ENCODE measurements at regions not wholly inside any gene's neighbourhood (a gene's known extent, or its start where the extent isn't known, plus 50 kb on each side); places are given as distances from the start of the nearest gene placed in this dataset.
"Not testable (repeated sequence)": the region's sequence is repeated elsewhere in the genome, so short reads cannot be mapped to it uniquely, and the experiment has no call there.

DNA sequence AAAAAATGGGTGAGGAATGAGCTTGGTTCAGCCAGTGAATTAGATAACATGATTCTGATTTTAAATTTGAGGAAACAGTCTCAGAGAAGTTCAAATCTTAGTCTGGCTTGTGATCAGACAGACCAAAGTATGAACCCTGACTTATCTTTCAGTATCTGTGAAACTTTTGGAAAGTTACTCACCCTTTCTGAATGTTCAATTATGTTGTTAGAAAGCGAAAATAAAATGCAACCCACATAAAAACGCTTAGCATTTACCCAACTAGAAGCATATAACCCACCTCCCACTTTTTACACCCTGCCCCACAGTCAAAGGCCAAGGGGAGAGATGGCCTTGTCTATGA lies 319.7 kb downstream of the SPATA31A1 start:
- DNase-seq: not testable (repeated sequence)

GRCh38 chr9:39678534-39679263 lies 323.2 kb downstream of the SPATA31A1 start:
- DNase-seq: not testable (repeated sequence)

DNA sequence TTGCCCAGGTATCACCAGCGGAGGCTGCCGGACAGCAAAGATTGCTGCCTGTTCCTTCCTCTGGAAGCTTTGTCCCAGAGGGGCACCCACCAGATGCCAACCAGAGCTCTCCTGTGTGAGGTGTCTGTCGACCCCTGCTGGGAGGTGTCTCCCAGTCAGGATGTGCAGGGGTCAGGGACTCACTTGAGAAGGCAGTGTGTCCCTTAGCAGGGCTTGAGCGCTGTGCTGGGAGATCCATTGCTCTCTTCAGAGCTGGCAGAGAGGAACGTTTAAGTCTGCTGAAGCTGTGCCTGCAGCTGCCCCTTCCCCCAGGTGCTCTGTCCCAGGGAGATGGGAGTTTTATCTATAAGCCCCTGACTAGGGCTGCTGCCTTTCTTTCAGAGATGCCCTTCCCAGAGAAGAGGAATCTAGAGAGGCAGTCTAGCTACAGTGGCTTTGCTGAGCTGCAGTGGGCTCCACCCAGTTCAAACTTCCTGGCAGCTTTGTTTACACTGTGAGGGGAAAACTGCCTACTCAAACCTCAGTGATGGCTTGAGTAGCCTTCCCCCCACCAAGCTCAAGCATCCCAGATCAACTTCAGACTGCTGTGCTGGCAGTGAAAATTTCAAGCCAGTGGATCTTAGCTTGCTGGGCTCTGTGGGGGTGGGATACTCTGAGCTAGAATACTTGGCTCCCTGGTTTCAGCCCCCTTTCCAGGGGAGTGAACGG lies 325.4 kb downstream of the SPATA31A1 start:
- DNase-seq: not testable (repeated sequence)

DNA sequence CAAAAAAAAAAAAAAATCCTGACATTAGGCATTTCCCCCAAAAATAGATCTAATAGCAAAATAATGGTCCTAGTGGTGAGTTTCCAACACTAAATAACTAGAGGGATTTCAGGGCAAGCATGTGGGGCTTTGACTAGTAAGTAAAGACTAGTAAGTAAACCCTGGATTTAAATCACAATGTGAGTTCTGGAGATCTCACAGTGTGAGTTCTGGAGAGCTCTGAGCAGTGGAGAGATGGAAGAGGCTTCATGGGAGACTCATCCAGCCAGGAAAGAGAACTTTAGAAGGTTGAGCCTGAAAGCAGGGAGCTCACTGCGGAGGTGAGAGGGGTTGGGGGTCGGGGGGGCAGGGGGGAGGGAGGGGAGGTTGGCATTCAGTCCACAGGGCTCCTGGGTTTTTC lies 373.4 kb downstream of the SPATA31A1 start:
- not testable (repeated sequence) for DNase-seq

DNA sequence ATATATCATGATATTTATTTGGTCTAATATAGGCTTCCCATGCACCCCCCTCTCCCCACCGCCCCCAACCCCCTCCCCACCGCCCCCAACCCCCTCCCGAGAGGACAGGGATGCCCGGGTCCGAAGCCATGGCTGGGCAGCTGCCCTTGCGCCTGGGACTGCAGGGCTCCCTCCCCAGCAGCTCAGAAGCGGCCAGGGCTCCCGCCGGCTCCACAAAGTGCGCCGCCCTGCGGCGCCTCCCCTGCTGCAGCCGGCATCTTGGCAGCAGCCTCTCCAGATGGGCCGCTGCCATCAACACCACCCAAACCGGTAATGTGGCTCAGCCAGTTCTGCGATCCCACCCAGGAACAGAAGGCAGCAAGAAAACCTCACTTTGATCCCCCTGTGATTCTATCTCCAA lies 389.4 kb downstream of the SPATA31A1 start:
- not testable (repeated sequence) for DNase-seq

- DNase-seq: not testable (repeated sequence)
Observed at GRCh38 chr9:39775570-39775969, 420.1 kb downstream of the SPATA31A1 start.

GRCh38 chr9:39791356-39791755 lies 435.9 kb downstream of the SPATA31A1 start:
- not testable (repeated sequence) for DNase-seq

DNA sequence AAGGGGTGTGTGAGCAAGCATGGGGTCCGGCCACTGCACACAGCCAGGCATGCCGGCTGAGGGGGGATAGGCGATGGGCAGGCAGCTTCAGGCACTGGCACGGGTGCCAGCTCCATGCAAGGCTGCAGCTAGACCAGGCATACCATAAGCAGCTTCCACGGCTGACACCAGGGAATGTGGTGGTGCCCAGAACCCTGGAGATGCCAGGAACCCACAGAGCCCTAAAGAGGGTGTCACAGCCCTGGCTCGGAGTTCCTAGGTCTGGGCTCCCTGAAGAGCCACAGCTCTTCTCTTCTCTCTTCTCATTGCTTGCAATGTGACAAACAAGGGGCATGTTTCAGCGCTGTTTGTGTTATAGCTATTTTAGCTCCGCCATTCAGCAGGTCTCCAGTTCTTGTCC lies 442.5 kb downstream of the SPATA31A1 start:
- DNase-seq: not testable (repeated sequence)

- DNase-seq: not testable (repeated sequence)
Observed at GRCh38 chr9:39799252-39799651, 443.8 kb downstream of the SPATA31A1 start.

DNA sequence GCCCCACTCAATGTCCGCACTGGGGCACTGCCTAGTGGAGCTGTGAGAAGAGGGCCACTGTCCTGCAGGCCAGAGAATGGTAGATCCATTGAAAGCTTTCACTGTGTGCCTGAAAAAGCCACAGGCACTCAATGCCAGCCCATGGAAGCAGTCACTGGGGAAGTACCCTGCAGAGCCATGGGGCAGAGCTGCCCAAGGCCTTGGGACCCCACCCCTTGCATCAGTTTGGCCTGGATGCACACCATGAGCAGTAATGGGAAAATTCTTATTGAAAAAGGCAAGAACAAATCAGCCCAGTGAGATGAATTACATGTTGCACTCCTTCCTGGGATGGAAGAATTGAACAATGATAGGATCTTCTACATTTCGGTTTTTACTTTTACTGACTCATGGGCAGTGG lies 447.1 kb downstream of the SPATA31A1 start:
- not testable (repeated sequence) for DNase-seq

GRCh38 chr9:39809401-39810226 lies 454.1 kb downstream of the SPATA31A1 start:
- peak; percentile 47 for DNase-seq

GRCh38 chr9:39810401-39810800 lies 454.9 kb downstream of the SPATA31A1 start:
- DNase-seq: not testable (repeated sequence)

DNA sequence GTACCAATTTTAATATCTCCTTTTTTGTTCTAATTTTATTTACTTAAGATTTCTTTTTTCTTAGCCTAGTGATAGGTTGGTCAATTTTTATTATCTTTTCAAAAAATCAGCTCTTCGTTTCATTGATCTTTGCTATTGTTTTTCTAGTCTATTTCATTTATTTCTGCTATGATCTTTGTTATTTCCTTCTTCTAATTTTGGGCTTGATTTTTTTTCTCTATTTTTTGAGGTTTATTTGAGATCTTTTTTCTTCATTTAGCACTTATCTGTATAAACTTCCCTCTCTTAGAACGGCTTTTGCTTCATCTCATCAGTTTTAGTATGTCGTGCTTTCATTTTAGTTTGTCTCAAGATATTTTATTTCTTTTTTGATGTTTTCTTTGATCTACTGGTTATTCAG lies 456.1 kb downstream of the SPATA31A1 start:
- not testable (repeated sequence) for DNase-seq

GRCh38 chr9:39828457-39828856 lies 473.0 kb downstream of the SPATA31A1 start:
- not testable (repeated sequence) for DNase-seq

Measured in fibroblast of skin of right quadriceps (primary cell).